ENCODE measurements at regions not wholly inside any gene's neighbourhood (a gene's known extent, or its start where the extent isn't known, plus 50 kb on each side); places are given as distances from the start of the nearest gene placed in this dataset.

- TF ChIP-seq NFIC (IDR thresholded peaks at IDR 0.05), result no peak
- TF ChIP-seq CREB1 (IDR thresholded peaks at IDR 0.05; ENCODE audit: low read depth), result no peak
- TF ChIP-seq TAF1 (IDR thresholded peaks at IDR 0.05; ENCODE audit: low read depth), result no peak
- no peak for TF ChIP-seq EP300 (IDR thresholded peaks at IDR 0.05; ENCODE audit: borderline replicate concordance)
- TF ChIP-seq TCF12 (IDR thresholded peaks at IDR 0.05; ENCODE audit: low read depth), result no peak
- TF ChIP-seq TEAD4 (IDR thresholded peaks at IDR 0.05), result no peak
- no peak for TF ChIP-seq USF1 (IDR thresholded peaks at IDR 0.05)
- no peak for TF ChIP-seq EGR1 (IDR thresholded peaks at IDR 0.05)
- TF ChIP-seq YY1 (IDR thresholded peaks at IDR 0.05; ENCODE audit: low read depth), result no peak
- no peak for TF ChIP-seq CEBPB (IDR thresholded peaks at IDR 0.05)
- no peak for TF ChIP-seq ZBTB7A (IDR thresholded peaks at IDR 0.05; ENCODE audit: low read depth)
- no peak for TF ChIP-seq RAD21 (IDR thresholded peaks at IDR 0.05; ENCODE audit: low read depth)
- TF ChIP-seq MAX (IDR thresholded peaks at IDR 0.05), result no peak
- no peak for TF ChIP-seq REST (IDR thresholded peaks at IDR 0.05; ENCODE audit: low read depth)
- no peak for TF ChIP-seq FOXM1 (IDR thresholded peaks at IDR 0.05; ENCODE audit: borderline replicate concordance, low read depth)
Measured at GRCh38 chr9:25048098-25048724, 502.5 kb upstream of the IZUMO3 start.

GRCh38 chr9:25029743-25030142, 484.0 kb upstream of the IZUMO3 start:
- TF ChIP-seq TAF1 (IDR thresholded peaks at IDR 0.05; ENCODE audit: low read depth) (no peak), REST (IDR thresholded peaks at IDR 0.05; ENCODE audit: low read depth) (no peak), NFIC (IDR thresholded peaks at IDR 0.05) (no peak), CEBPB (IDR thresholded peaks at IDR 0.05) (no peak), TEAD4 (IDR thresholded peaks at IDR 0.05) (no peak), MAX (IDR thresholded peaks at IDR 0.05) (no peak), FOXM1 (IDR thresholded peaks at IDR 0.05; ENCODE audit: borderline replicate concordance, low read depth) (no peak), CREB1 (IDR thresholded peaks at IDR 0.05; ENCODE audit: low read depth) (no peak), EP300 (IDR thresholded peaks at IDR 0.05; ENCODE audit: borderline replicate concordance) (no peak), TCF12 (IDR thresholded peaks at IDR 0.05; ENCODE audit: low read depth) (no peak), ZBTB7A (IDR thresholded peaks at IDR 0.05; ENCODE audit: low read depth) (no peak)

GRCh38 chr9:25025686-25026085, 480.0 kb upstream of the IZUMO3 start:
- no peak for TF ChIP-seq ZBTB7A (IDR thresholded peaks at IDR 0.05; ENCODE audit: low read depth)
- no peak for TF ChIP-seq USF1 (IDR thresholded peaks at IDR 0.05)
- no peak for TF ChIP-seq FOXM1 (IDR thresholded peaks at IDR 0.05; ENCODE audit: borderline replicate concordance, low read depth)
- TF ChIP-seq NFIC (IDR thresholded peaks at IDR 0.05), result no peak
- no peak for TF ChIP-seq EP300 (IDR thresholded peaks at IDR 0.05; ENCODE audit: borderline replicate concordance)
- TF ChIP-seq CREB1 (IDR thresholded peaks at IDR 0.05; ENCODE audit: low read depth), result no peak
- no peak for TF ChIP-seq TAF1 (IDR thresholded peaks at IDR 0.05; ENCODE audit: low read depth)
- TF ChIP-seq CEBPB (IDR thresholded peaks at IDR 0.05), result no peak
- TF ChIP-seq YY1 (IDR thresholded peaks at IDR 0.05; ENCODE audit: low read depth), result no peak
- TF ChIP-seq REST (IDR thresholded peaks at IDR 0.05; ENCODE audit: low read depth), result no peak
- TF ChIP-seq RAD21 (IDR thresholded peaks at IDR 0.05; ENCODE audit: low read depth), result no peak
- no peak for TF ChIP-seq TCF12 (IDR thresholded peaks at IDR 0.05; ENCODE audit: low read depth)
- TF ChIP-seq EGR1 (IDR thresholded peaks at IDR 0.05), result no peak
- no peak for TF ChIP-seq TEAD4 (IDR thresholded peaks at IDR 0.05)
- TF ChIP-seq MAX (IDR thresholded peaks at IDR 0.05), result no peak

- TF ChIP-seq YY1 (IDR thresholded peaks at IDR 0.05; ENCODE audit: low read depth) (no peak), EGR1 (IDR thresholded peaks at IDR 0.05) (no peak), TAF1 (IDR thresholded peaks at IDR 0.05; ENCODE audit: low read depth) (no peak), CEBPB (IDR thresholded peaks at IDR 0.05) (no peak)
Measured at GRCh38 chr9:25025156-25025555, 479.5 kb upstream of the IZUMO3 start.
